OCI-LY1 (cell line): ENCODE measurements at regions not wholly inside any gene's neighbourhood (a gene's known extent, or its start where the extent isn't known, plus 50 kb on each side); places are given as distances from the start of the nearest gene placed in this dataset.

ENCODE experiments used
- EZH2 ChIP-seq: fragments of 200-600 bp; sonication (generic), shearing (Covaris generic); IDR thresholded peaks from 2 replicates; pipeline ENCODE4 v1.8.0; 2017; ENCODE audit warnings: borderline replicate concordance, mixed run types, mild to moderate bottlenecking, antibody characterized with exemption, low read length, moderate library complexity, mixed read lengths
- TF ChIP-seq, protein P1 (sequence below): fragments of 200-600 bp; sonication (generic), shearing (Covaris generic); IDR thresholded peaks from 2 replicates; pipeline ENCODE4 v1.5.1; 2017; ENCODE audit warnings: mild to moderate bottlenecking, antibody characterized with exemption, low read length, moderate library complexity, mixed read lengths

DNA sequence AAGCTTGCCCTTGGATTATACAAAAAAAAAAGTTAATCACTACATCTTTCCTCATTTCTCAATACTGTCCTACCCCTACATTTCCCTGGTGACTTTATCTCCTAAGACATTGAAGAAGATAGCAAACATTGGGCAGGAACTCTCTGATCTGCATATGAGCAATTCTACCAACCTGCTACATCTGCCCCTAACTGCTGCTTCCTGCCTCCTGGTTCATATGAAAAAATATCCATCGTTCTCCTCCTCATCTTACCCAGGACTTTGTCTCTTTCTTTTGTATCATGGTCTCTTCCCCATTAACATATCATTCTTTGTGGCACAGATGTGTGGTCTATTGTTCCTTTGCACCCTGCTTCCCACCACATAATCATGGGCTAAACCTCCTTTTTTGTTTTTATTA lies 139.7 kb upstream of the PCGF5 start:
- TF ChIP-seq, protein P1, sequence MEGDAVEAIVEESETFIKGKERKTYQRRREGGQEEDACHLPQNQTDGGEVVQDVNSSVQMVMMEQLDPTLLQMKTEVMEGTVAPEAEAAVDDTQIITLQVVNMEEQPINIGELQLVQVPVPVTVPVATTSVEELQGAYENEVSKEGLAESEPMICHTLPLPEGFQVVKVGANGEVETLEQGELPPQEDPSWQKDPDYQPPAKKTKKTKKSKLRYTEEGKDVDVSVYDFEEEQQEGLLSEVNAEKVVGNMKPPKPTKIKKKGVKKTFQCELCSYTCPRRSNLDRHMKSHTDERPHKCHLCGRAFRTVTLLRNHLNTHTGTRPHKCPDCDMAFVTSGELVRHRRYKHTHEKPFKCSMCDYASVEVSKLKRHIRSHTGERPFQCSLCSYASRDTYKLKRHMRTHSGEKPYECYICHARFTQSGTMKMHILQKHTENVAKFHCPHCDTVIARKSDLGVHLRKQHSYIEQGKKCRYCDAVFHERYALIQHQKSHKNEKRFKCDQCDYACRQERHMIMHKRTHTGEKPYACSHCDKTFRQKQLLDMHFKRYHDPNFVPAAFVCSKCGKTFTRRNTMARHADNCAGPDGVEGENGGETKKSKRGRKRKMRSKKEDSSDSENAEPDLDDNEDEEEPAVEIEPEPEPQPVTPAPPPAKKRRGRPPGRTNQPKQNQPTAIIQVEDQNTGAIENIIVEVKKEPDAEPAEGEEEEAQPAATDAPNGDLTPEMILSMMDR, result no peak
- TF ChIP-seq EZH2, result no peak
